GM12873 (cell line): ENCODE measurements at regions not wholly inside any gene's neighbourhood (a gene's known extent, or its start where the extent isn't known, plus 50 kb on each side); places are given as distances from the start of the nearest gene placed in this dataset.

Source experiments
- CTCF ChIP-seq: IDR thresholded peaks from 2 replicates; pipeline ENCODE4 v1.5.1; 2012; ENCODE audit warnings: low read depth, mild to moderate bottlenecking, moderate library complexity, low read length, control low read depth; ENCODE audit not compliant: insufficient read depth; ENCODE audit errors: missing control alignments

GRCh38 chr6:168737014-168737413 lies 296.0 kb downstream of the SMOC2 start:
- TF ChIP-seq CTCF: no peak

- TF ChIP-seq CTCF: no peak
These were observed 295.1 kb downstream of the SMOC2 start for GRCh38 chr6:168736039-168736438.

- no peak for TF ChIP-seq CTCF
These were observed 294.4 kb downstream of the SMOC2 start for GRCh38 chr6:168735268-168735949.

GRCh38 chr6:168734523-168734922 lies 293.5 kb downstream of the SMOC2 start:
- no peak for TF ChIP-seq CTCF

- no peak for TF ChIP-seq CTCF
These were observed 291.7 kb downstream of the SMOC2 start for GRCh38 chr6:168732676-168733075.

- no peak for TF ChIP-seq CTCF
These were observed 290.1 kb downstream of the SMOC2 start for GRCh38 chr6:168730931-168731716.

- no peak for TF ChIP-seq CTCF
These were observed 287.1 kb downstream of the SMOC2 start for GRCh38 chr6:168728056-168728455.
